ENCODE measurements at regions not wholly inside any gene's neighbourhood (a gene's known extent, or its start where the extent isn't known, plus 50 kb on each side); places are given as distances from the start of the nearest gene placed in this dataset.

DNA sequence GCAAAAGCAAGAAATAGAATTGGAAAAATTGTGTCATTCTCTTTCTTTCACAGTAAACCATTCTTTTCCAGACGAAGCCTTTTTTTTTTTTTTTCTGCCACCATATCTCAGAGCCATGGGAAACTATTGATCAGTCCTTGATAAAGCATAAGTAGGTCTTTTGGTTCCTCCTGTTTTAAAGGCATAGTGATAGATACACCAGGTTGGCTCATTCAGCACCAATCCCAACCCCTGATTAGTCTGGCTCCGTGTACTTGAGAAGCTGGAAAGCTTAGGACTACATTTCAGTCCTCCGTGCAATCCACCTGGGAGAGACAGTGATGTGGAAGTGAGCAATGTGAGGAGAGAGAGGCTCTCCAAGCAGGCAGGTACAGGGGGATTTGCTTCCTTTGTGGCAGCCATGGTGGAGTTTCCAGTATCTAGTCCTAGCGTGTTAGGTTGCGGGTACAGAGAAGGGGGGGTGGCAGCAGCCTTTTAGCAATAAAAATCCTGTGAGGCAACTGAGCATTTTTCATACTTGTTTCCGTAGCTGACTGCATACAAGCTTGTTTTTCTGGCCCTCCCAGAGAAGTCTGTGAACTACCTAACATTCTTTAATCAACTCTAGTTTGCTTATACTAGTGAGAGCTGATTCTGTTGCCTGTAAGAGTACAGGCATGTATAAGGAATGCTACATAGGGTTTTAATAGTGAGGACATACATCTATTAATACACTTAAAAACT lies 127.4 kb upstream of the CTTNBP2 start:
- FAIRE-seq (no peak), ATAC-seq (no peak), DNase-seq (ENCODE audit: low read depth, low spot score) (no peak)
- no peak overlapping the region for H3K9ac ChIP-seq (ENCODE audit: control insufficient read depth, insufficient read depth, low read length)
- in situ Hi-C loops (cut with MboI), result no loop called here
- no peaks in the 10 kb centered on the region for H3K4me1 ChIP-seq (ENCODE audit: control insufficient read depth, insufficient read depth, low read length)
- no peaks in the 10 kb centered on the region for H4K20me1 ChIP-seq (ENCODE audit: control insufficient read depth, insufficient read depth)
- H3K27me3 ChIP-seq (replicated peaks in 1 of 2; ENCODE audit: control insufficient read depth in 2 of 2, insufficient read depth in 2 of 2, low read length in 1 of 2), result no peaks in the 10 kb centered on the region
- RAD21 ChIA-PET (ENCODE audit: unreplicated experiment), result no interaction called here
- H3K79me2 ChIP-seq (ENCODE audit: control insufficient read depth, insufficient read depth, low read length), result no peaks in the 10 kb centered on the region
- no peak for TF ChIP-seq MLLT1 (IDR thresholded peaks at IDR 0.05)
- no peak for TF ChIP-seq ATF7 (IDR thresholded peaks at IDR 0.05; ENCODE audit: low read depth)
- no peak for TF ChIP-seq NFYB (IDR thresholded peaks at IDR 0.05; ENCODE audit: insufficient read depth, low read depth, low read length)
- no peak for TF ChIP-seq ZNF207 (IDR thresholded peaks at IDR 0.05; ENCODE audit: borderline replicate concordance)
- H3K27ac ChIP-seq (ENCODE audit: control insufficient read depth, insufficient read depth), result no peak overlapping the region
- no peak overlapping the region for H2AFZ ChIP-seq (ENCODE audit: control insufficient read depth, low read depth, low read length)
- intact Hi-C loops (cut with micrococcal nuclease; ENCODE audit: unreplicated experiment), result no loop called here
- BruUV-seq (replicated peaks), result no TSS peak
- POLR2A ChIA-PET, result interaction anchor here (1.0 kb wide), 1 partner anchor 19 kb away, joined by 4 read pairs; no protein-coding TSS in a partner anchor
- no peaks in the 10 kb centered on the region; the same call in 2 of the 3 replicates for H3K9me3 ChIP-seq (replicated peaks; ENCODE audit: control insufficient read depth, insufficient read depth, low read length)
- H3K4me2 ChIP-seq (ENCODE audit: control insufficient read depth, insufficient read depth), result no peak overlapping the region
- WGBS (ENCODE audit: insufficient coverage, insufficient replicate concordance, low lambda C conversion rate, missing lambda C conversion rate), result 35% methylated on average over 6 of the region's 6 CpGs
- no peak overlapping the region for H3K4me3 ChIP-seq
- no peaks in the 10 kb centered on the region for H3K36me3 ChIP-seq (ENCODE audit: control insufficient read depth in 2 of 2, insufficient read depth in 2 of 2, low read length in 1 of 2)
- SMC1A ChIA-PET (ENCODE audit: uncharacterized antibody, unreplicated experiment), result no interaction called here
- CTCF ChIA-PET, result interaction anchor here (0.7 to 1.1 kb wide), 2 partner anchors 16 to 921 kb away, joined by 4 read pairs; no protein-coding TSS in a partner anchor

DNA sequence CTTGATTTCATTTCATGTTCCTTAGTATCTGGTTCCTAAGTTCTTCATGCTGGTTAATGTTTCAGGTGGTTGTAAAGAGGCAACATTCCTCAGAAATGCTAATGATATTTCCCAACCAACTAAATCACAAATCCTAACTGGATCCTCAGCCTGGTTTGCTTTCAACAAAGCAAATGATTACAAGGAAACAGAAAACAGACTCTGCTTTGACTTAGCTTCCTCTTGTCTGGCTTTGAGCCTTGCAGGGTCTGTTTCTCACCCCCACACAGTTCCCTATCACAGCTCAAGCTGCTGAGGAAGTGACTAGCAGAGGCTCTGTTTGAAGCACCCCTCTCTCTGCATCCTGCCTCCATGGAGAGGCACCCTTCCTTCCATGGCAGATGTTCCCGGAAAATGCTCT lies 130.2 kb upstream of the CTTNBP2 start:
- in situ Hi-C loops (cut with MboI) (no loop called here), intact Hi-C loops (cut with micrococcal nuclease; ENCODE audit: unreplicated experiment) (no loop called here)
- ATAC-seq, result no peak
- H3K9ac ChIP-seq (ENCODE audit: control insufficient read depth, insufficient read depth, low read length), result no peak overlapping the region
- SMC1A ChIA-PET (ENCODE audit: uncharacterized antibody, unreplicated experiment), result interaction anchor here (1.6 kb wide), 1 partner anchor 10 kb away, joined by 4 read pairs; no protein-coding TSS in a partner anchor
- 0% methylated on average over 1 of the region's 1 CpG for WGBS (ENCODE audit: insufficient coverage, insufficient replicate concordance, low lambda C conversion rate, missing lambda C conversion rate)
- RAD21 ChIA-PET (ENCODE audit: unreplicated experiment), result no interaction called here
- no peak overlapping the region for H3K4me2 ChIP-seq (ENCODE audit: control insufficient read depth, insufficient read depth)
- no peaks in the 10 kb centered on the region for H3K4me1 ChIP-seq (ENCODE audit: control insufficient read depth, insufficient read depth, low read length)
- no peaks in the 10 kb centered on the region for H3K9me3 ChIP-seq (replicated peaks; ENCODE audit: control insufficient read depth, insufficient read depth, low read length)
- no peak for TF ChIP-seq CHD1 (IDR thresholded peaks at IDR 0.05; ENCODE audit: low read depth, low read length)
- TF ChIP-seq ASH2L (IDR thresholded peaks at IDR 0.05; ENCODE audit: borderline replicate concordance, low read depth), result no peak
- TF ChIP-seq BACH1 (IDR thresholded peaks at IDR 0.05; ENCODE audit: borderline replicate concordance), result no peak
- H3K79me2 ChIP-seq (ENCODE audit: control insufficient read depth, insufficient read depth, low read length), result no peaks in the 10 kb centered on the region
- POLR2A ChIA-PET, result no interaction called here
- no peak overlapping the region for H3K27ac ChIP-seq (ENCODE audit: control insufficient read depth, insufficient read depth)
- no peaks in the 10 kb centered on the region for H4K20me1 ChIP-seq (ENCODE audit: control insufficient read depth, insufficient read depth)
- H3K27me3 ChIP-seq (replicated peaks in 1 of 2; ENCODE audit: control insufficient read depth in 2 of 2, insufficient read depth in 2 of 2, low read length in 1 of 2), result no peaks in the 10 kb centered on the region
- H2AFZ ChIP-seq (ENCODE audit: control insufficient read depth, low read depth, low read length), result no peak overlapping the region
- DNase-seq (ENCODE audit: low read depth, low spot score), result no peak
- no peaks in the 10 kb centered on the region for H3K36me3 ChIP-seq (ENCODE audit: control insufficient read depth in 2 of 2, insufficient read depth in 2 of 2, low read length in 1 of 2)
- FAIRE-seq, result no peak
- no TSS peak for BruUV-seq (replicated peaks)
- no peak overlapping the region for H3K4me3 ChIP-seq
- CTCF ChIA-PET, result interaction anchor here (1.7 kb wide), 1 partner anchor 10 kb away, joined by 3 read pairs; no protein-coding TSS in a partner anchor
